Activated CD4-positive, alpha-beta T cell treated with anti-CD3 and anti-CD28 coated beads for 4 hours (primary cell): ENCODE measurements at regions not wholly inside any gene's neighbourhood (a gene's known extent, or its start where the extent isn't known, plus 50 kb on each side); places are given as distances from the start of the nearest gene placed in this dataset.
A peak's percentile ranks its signal among the peaks of the same experiment; 100 is the strongest.
"Not testable (repeated sequence)": the region's sequence is repeated elsewhere in the genome, so short reads cannot be mapped to it uniquely, and the experiment has no call there.

Source experiments
- DNase-seq, 2 donors: peaks; one replicate each; pipeline ENCODE4 v3.0.0-alpha.2; 2020

DNA sequence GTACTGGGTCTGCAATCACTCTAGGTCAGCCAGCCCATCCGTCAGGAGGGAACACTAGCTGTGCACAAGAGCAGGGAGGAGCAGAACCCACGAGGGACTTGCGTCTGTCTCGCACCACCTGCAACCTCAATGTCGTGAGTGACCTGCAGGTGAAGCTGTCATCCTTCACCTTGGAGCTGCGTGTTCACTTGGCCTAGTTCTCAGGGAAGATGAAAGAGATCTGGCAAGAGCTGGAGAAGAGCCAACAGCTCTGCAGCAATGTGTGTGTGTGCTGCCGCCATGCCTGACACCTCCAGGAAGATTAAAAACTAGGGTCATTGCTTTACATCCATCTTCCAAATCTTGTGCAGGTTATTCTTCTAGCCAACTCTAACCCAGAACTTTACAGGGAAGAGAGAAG lies 117.6 kb upstream of the MRI1 start:
- DNase-seq = no peak

DNA sequence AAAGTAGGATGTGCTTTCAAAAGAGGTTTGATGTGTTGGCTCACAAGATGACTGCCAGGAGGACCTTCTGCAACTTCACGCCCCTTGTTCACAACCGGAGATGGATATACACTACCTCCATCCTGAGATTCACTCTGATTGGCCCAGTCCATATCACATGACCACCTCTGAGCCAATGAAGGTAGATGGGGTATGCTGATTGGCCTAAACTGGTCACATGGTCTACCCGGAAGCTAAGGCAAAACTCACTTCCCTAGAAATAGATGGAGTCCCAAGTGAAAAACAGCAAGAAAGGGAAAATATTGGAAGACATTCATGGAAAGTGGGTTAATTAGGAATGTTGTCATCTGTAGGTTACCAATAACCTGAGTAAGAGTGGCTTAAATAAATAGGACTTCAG lies 119.7 kb upstream of the MRI1 start:
- no peak for DNase-seq

DNA sequence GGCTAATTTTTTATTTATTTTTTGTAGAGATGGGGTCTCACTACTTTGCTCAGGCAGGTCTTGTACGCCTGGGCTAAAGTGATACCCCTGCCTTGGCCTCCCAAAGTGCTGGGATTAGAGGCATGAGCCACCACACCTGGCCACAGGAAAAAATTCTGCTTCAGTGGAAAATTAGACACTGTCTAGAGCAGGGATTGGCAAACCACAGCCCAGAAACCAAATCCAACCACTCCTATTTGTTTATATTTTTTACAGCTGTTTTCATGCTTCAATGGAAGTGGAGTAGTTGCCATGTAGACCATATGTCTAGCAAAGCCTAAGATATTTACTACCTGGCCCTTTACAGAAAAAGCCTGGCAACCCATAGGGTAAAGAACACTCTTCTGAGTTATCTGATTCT lies 123.7 kb upstream of the MRI1 start:
- no peak for DNase-seq

DNA sequence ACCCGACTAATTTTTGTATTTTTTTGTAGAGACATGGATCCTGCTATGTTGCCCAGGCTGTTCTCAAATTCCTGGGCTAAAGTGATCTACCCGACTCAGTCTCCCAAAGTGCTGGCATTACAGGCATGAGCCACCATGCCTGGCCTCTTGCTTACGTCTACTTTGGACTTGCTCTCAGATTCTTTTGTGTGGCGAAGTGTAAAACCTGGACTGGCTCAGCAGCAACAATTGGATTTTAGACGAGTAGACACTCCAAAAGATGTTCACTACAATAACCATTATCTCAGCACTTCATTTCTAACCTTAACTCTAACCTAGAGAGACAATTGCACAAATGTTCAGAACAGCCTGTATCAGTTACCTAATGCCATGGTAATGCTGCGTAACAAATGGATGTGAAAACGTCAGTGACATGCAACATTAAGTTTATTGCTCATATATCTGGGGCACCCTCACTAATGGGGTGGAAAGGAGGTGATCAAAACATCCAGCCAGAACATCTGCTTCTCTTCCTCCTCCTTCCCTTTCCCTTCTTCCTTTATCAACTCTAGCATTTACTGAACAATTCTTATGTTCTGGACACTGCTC lies 124.9 kb upstream of the MRI1 start:
- DNase-seq = no peak

DNA sequence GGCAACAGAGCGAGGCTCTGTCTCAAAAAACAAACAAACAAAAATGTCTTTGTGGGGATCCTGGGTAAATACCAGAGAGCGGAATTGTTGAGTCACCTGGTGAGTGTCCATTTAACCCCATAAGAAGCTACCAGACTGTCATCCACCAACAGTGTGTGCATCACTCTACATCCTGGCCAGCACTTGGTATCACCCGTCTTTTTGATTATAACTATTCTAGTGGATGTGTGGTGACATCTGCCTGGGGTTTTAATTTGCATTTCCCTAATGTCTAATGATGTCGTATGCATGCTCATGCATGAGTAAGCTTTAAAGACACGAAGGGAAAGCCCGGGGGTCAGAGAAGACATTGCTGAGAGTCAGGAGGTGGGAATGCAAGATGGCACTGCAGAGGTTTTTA lies 126.7 kb upstream of the MRI1 start:
- DNase-seq = no peak

DNA sequence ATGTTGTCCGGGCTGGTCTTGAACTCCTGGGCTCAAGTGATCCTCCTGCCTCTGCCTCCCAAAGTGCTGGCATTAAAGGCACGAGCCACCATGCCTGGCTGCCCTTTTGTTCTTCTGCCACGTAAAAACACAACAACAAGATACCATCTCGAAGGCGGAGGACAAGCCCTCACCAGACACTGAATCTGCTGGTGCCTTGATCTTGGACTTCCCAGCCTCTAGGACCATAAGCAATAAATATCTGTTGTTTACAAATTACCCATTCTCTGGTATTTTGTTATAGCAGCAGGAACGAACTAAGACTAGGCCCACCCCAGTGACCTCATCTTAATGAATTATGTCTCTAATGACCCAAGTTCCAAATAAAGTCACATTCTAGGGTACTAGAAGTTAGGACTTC lies 128.4 kb upstream of the CACNA1A start:
- DNase-seq = no peak

DNA sequence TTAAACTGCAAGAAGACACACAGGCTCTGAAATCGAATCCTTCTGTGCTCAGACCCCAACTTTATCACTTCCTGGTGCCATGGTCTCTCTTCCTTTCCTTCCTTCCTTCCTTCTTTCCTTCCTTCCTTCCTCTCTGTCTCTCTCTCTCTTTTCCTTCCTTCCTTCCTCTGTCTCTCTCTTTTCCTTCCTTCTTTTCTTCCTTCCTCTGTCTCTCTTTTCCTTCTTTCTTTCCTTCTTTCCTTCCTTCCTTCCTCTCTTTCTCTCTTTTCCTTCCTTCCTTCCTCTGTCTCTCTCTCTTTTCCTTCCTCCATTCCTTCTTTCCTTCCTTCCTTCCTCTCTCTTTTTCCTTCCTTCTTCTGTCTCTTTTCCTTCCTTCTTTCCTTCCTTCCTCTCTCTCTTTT lies 127.2 kb upstream of the CACNA1A start:
- no peak for DNase-seq

DNA sequence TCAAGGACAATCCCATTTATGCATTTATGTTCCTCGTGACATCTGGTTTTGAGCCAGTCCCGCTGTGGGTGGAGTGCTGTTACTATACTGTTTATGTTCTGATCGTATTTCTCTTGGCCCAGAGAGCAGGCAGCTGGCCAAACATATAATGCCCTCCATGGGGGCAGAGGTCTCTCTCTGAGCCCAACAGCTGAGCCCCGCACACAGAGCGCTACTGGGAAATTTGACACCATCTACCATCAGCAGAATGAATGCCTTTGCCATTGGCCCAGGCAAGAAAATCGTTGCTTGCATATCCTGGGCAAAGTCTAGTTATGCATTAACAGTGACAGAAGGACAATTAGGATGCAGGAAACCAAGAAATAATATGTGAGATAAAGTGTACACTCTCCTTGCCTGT lies 126.8 kb upstream of the CACNA1A start:
- DNase-seq = no peak

DNA sequence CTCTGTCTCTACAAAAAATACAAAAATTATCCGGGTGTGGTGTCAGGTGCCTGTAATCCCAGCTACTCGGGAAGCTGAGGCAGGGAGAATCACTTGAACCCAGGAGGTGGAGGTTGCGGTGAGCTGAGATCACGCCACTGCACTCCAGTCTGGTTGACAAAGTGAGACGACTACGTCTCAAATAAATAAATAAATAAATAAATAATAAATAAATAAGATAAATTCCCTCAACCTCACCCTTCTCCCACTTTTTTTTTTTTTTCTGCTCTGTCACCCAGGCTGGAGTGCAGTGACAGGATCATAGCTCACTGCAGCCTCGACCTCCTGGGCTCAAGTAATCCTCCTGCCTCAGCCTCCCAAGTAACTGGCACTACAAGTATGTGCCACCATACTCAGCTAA lies 125.9 kb upstream of the CACNA1A start:
- DNase-seq = not testable (repeated sequence)

DNA sequence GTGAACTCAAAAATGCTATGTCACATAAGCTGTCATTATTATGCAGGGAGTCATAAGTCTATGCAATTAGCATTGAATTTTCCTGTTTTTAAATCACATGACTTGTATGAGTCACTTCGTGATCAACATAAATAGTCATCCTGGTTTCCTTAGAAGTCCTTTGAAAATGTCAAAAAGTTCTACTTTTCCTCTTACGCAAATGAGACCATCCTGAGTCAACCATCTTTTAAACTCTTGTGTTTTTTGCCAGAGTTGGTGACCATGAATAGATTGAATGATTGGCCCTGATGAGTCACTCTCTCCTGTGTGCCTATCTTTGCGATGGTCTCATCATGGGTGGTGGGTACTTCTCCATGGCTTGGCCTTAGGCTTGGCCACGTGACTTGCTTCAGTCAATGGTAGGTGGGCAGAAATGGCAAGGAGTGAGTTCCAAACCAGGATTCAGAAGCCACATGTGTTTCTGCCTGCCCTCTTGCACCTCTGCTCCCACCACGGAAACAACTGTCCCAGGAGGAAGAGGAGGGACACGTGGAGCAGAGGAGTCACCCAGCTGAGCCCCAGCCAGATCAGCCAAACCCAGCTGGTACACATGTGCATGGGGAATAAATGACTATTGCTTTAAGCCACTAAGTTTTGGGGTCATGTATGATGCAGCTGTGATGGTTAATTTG lies 123.5 kb upstream of the CACNA1A start:
- no peak for DNase-seq

DNA sequence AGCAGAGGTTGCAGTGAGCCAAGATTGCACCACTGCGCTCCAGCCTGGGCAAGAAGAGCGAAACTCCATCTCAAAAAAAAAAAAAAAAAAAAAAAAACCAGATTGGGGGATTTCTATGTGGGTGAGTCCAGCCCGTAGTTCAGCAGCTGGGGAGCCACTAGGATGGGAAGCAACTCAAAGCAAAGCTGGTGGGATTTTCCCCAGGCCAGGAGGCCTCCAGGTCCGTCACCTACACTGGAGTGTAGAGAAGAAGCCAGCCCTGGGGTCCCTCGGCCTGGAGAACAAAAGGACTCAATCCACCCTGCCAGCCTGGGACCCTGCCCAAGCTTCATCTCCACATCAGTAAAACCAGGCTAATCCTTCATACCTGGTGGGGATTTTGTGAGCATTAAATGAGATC lies 121.3 kb upstream of the CACNA1A start:
- DNase-seq = no peak

DNA sequence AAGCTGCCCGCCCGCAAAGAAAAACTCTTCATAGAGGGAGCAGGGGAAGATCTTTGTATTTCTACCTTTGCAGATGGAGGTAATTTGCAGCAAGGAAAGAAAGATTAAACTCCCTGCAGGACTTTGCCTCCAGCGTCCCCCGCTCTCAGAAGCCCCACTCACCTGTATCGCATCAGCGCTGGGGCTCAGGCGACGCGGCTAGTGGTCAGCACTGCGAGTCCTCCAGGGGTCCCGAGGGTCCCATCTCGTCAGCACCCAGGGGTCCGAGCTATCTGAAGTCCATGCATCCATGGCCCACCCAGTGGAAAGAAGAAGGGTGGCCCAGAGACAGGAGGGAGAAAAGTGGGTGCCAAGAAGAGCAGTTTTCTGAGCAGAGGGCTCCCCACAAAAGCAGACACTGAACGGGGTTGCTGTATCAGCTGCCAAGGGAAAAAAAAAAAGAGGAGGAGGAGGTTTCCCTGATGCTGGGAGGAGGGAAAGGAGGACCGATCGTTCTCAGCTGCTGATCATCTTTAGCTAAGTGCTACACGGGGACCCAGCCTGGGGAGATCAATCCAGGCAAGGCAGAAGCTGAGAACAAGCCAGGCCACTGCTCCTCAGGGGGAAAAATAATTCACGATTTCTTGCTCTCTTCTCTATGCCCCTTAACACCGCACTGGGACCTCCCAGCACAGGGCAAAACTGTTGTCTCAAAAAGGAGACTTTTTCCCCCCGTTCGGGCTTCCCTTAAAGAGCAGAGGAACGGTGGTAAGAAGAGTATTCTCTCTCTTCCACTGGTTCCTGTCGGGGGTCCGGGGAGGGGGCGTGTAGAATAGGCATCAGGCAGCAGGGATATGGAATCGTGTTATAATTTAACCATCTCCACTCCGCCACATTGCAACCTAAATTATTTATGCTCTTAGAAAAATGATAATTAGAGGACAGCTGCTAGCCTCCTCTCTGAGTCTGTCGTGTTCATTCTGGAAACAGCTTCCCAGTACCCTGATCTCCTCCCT lies 117.7 kb upstream of the CACNA1A start:
- no peak for DNase-seq

DNA sequence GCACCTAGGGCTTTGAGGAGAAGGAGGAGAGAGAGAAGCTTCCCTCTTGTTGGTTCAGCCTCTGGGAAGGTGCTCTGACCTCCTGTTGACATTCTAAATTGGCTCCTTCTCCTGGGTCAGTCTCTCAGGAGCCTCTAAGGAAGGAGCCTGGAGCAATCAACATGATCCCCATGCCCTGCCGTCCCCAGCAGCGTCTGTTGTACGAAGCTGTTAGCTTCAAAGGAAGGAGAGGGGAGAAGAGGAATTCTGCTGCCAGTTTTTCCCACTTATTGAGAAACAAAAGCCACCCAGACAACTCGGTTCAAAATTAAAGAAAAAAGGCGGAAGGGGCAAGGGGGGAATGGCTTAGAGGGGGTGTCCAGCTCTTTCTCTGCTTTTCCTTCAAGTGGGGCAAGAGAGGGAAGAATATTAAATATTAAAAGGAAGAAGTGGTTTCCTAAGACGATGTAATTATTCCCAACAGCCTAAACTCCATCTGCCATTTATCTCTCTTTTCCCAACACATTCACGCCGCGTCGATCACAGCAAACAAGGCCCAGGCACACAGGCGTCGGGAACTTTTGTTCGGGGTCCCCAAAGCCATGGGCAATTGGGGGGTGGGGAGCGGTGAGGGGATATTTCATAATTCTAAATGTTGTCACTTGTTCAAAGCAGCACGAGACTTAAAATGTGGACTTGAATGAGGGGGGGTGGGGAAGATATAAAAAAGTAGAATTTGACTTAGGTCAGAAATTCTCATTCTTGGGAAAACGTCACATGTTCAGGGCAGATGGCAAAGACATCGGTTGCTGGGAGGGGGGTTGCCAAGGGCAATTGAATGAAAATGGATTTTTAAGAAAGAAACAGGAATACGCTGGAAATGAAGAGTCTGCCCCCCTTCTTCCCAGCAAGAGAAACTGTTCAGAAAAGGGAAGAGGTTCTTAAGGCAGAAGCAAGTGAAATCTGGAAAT lies 116.8 kb upstream of the CACNA1A start:
- no peak for DNase-seq

DNA sequence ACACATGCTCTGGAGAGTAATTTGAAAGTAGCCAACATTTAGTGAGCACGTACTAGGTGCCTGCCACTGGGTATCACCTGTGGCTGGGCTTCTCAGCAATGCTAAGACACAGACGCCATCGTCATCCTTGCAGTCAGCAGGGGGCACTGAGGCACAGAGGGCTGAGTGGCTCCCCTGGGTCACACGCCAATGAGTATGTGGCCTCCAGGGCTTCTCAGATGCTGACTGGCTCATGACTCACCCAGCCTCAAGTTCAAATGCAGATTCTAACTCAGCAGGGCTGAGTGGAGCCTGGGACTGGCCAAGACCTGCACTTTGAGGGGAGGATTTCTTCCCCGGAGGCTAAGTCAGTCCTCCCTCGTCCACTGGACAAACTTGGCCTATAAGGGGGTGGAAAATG lies 115.1 kb upstream of the CACNA1A start:
- DNase-seq = peak; percentile 25 to 29

DNA sequence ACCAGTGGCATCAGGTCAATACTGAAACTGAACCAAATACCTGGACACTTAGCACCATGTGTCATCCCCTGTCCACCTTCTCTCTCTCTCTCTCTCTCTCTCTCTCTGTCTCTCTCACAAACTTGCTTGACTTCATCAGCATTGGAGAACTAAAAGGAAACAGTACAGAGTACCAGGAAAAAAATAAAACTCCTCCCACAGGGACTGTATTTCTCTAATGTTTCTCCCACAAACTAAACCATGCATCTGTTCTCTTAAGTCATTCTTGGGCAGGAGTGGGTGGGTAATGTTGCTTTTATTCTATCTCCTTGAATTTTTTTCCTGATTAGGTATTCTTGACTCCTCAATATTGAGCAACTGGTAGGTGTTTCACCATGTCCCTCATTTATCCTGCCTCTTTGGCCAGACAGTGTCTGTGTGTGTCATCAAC lies 112.9 kb upstream of the CACNA1A start:
- DNase-seq = no peak

DNA sequence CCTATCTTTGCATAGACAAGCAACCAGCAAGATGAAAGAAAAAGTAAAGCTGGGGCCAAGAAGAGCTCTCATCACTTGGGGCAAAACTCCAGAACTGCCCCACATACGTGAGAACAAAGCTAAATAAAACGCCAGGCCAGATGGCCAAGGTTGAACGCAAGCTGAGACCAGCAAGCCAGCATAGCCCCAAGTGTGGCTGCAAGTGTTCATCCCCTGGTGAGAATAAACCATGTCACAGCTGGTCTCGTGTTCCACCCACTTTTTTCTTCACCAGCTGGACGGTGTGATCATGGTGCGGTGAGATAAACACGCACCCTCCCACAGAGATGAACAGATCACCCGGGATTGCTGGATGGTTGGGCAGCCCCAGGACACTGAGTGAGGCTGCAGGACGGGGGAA lies 109.6 kb upstream of the CACNA1A start:
- DNase-seq = no peak

DNA sequence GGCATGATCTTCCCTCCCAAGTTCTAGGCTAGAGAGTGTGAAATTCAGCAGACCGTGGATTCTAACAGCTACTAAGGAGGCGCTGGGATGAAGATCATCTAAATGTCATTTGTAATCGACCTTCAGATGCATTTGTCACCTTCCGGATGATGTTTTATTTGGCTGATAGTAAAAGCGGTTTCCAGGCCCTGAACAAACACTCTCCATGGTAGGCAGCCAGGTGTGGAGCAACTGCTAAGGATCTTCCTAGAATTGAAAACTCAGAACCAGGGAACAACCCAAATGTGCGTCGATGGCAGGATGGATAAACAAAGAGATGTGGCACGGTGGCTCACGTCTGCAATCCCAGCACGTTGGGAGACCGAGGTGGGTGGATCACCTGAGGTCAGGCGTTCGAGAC lies 107.2 kb upstream of the CACNA1A start:
- DNase-seq = no peak

DNA sequence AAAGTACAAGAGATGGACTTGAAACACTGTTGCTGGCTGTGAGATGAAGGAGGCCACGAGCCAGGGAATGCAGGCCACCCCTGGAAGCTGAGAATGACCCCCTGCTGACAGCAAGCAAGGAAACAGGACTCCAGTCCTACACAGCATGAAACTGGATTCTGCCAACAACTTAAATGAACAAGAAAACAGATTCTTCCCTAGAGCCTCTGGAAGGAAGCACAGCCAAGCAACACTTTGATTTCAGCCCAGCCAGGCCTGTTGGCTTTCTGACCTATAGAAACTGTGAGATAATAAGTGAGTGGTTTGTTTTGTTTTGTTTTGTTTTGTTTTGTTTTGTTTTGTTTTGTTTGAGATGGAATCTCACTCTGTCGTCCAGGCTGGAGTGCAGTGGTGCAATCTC lies 105.3 kb upstream of the CACNA1A start:
- DNase-seq = no peak

DNA sequence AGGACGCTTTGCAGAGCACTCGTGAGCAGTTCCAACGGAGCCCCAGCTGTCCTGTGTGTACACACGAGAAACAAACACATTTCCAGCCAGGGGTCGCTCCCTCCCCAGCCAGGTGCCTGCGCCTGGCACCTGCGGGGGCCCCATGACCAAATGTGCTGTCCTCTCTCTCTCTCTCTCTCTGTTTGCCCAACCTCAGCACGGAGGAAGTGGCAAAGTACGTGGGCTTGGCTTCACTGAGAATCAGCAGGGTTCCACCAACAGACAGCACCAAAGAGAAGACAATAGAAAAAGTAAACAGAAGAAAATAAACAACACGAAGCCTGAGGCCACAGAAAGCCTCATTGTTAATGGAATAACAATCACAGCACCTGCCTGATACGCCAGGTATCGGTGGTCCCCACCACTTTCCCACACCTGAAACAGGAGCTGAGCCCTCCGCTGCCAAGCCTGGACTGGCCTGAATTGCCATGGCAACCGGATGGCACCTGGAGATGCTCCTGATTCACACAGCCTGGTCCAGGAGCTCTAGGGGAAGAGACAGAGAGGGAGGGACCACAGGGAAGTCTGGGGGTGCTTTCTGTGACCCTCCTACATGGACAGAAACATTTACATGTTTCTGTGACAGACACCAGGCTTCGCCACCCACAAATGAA lies 103.9 kb upstream of the CACNA1A start:
- DNase-seq = no peak

DNA sequence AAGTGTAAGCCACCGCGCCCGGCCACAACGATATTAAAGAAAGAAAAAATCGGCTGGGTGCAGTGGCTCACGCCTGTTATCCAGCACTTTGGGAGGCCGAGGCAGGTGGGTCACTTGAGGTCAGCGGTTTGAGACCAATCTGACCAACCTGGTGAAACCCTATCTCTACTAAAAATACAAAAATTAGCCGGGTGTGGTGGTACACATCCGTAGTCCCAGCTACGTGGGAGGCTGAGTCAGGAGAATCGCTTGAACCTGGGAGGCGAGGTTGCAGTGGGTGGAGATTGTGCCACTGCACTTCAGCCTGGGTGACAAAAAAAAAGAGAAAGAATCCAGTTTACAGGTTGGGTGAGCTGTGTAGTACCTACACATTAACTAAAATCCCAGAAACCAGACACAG lies 99.9 kb upstream of the CACNA1A start:
- no peak for DNase-seq

DNA sequence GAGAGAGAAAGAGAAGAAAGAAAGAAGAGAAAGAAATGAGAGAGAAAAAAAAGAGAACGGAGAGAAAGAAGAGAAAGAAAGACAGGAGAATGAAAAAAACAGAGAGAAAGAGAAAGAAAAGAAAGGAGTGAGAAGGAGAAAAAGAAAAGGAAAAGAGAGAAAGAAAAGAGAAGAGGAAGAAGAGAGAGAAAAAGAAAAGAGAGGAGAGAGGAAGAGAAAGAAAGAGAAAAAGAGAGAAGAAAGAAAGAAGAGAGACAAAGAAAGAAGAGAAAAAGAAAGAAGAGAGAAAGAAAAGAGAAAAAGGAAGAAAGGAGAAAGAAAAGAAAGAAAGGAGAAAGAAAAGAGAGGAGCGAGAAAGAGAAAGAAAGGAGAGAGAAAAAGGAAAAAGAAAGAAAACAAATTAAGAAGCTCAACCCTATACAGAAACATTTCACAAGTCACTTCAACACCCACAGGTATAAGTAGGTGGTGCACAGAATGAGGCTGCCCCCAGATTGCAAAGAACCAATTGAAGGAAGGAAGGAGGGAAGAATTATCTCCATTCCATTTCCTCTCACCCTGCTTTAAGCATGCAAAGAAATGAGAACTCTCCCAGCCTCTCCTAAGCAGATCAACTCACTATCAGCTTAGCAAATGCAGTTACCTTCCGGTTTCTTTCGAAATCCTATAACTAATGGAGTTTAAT lies 98.8 kb upstream of the CACNA1A start:
- no peak for DNase-seq

DNA sequence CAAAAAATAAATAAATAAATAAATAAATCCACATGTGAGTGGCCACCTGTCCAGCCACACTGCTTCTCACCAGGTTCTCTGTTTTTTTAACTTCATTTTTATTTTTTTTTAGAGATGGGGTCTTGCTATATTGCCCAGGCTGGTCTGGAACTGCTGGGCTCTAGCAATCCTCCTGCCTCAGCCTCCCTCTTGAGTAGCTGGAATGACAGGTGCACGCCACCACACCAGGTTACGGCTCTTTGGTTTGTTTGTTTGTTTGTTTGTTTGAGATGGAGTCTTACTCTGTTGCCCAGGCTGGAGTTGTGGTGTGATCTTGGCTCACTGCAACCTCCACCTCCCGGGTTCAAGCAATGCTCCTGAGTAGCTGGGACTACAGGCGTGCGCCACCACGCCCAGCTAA lies 94.5 kb upstream of the CACNA1A start:
- no peak for DNase-seq
